Right renal pelvis (tissue), 4 donors: ENCODE measurements at regions not wholly inside any gene's neighbourhood (a gene's known extent, or its start where the extent isn't known, plus 50 kb on each side); places are given as distances from the start of the nearest gene placed in this dataset.
A peak's percentile ranks its signal among the peaks of the same experiment; 100 is the strongest.

Source experiments
- DNase-seq, 4 donors: peaks; one replicate each; pipeline ENCODE4 v3.0.0-alpha.2; 2013; ENCODE audit warnings: low read depth in 4 of 4, low spot score in 3 of 4, missing footprints in 1 of 4

DNA sequence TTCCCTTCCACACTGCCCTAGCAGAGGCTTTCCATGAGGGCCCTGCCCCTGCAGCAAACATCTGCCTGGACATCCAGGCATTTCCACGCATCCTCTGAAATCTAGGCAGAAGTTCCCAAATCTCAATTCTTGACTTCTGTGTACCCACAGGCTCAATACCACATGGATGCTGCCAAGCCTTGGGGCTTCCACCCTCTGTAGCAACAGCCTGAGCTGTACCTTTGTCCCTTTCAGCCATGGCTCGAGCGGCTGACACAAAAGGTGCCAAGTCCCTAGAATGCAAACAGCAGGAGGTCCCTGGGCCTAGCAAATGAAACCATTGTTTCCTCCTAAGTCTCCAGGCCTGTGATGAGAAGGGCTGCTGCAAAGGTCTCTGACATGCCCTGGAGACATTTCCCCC lies 744.5 kb upstream of the LINC00305 start:
- no peak for DNase-seq

DNA sequence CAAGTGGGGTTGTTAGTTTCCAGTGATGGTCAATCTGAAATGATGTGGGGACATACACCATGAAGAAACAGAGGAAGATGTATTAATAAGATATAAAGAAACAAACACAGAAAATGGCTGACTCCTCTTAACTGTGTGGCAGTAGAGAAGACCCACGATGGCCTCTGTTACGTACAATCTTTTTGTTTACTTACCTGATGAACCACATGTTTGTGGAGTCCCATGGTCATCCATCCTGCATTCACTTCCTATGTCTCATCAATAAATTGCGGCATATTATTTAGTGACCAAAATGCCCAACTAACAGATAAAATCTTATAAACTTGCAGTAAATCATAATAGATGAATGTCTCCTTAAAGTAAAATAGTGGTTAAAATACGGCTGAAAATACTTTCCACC lies 740.1 kb upstream of the LINC00305 start:
- DNase-seq = no peak

DNA sequence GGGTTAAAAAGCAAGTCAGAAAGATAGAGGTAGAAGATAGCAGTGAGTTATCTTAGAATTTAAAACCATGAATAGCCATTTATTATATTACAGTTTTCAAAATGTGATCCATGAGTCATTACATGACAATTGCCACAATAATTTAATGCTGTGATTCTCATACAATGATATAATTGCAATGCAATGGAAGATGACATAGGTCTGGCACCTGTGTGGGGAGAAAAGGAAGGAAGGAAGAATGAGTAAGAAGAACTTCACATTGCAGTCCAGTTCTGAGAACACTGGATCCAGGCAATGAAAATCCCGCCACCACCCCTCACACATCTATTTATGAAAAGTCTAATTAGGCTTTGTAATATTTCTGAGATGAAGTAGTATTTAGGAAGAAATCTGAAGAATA lies 738.1 kb upstream of the LINC00305 start:
- DNase-seq = no peak

DNA sequence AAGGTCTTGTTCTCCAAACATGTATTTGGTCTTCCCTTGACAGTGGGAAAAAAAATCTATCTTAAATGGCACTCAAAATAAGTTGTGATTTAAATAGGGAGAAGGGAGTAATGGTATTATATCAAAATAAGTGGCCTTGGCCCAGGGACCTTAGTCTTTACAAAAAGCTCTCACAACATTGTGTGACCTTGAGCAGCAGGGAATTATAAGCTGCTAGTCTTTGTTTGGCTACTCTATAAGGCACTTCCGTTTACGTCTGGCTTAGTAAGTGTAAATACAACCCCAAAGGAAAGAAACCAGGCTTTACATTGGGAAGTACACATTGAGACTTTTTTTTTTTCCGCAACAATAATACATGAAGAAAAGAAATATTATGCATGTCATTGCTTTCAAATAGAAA lies 734.0 kb upstream of the LINC00305 start:
- DNase-seq = peak in 3 of 4 donors; percentile 3 to 37 (median 4)

DNA sequence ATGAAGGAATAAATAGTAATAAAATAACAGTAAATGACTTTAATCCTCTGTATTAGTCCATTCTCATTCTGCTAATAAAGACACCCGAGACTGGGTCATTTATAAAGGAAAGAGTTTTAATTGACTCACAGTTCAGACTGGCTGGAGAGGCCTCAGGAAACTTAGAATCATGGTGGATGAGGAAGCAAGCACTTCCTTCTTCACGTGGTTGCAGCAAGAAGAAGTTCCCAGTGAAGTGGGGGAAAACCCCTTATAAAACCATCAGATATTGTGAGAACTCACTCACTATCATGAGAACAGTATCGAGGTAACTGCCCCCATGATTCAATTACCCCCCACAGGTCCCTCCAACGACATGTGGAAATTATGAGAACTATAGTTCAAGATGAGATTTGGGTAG lies 727.9 kb upstream of the LINC00305 start:
- DNase-seq = no peak

DNA sequence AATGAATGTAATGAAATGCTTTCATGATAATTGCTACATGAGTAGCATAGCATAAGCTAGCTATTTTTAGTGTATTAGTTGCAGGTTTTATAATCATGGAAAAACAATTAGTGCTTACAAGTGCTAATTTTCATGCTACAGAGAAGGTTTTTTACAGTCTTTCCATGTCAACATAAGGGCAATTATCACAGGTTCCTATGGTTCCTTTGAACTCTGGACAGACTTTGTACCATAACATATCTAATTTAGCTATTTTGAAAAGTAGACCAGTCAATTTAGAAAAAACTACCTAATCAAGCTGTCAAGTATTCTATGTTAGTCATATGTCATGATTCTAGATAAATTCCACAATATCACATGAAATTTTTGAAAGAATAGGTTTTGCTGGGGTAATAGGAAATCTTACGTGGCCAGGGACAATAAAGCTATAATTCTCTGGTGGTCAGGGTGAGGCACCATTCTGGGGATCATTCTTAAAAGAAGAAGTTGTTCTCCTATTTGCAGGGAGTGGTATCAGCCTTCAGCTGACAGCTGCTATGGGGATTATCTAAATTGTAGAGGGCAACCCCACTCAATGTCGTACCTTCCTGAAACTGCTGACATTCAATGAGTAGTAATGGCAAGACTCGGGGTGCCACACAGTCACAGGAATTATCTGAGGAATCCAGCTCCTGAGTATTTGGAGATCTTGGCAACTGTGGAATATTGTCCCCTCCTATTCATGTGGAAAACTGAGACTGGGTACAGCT lies 724.0 kb upstream of the LINC00305 start:
- no peak for DNase-seq

DNA sequence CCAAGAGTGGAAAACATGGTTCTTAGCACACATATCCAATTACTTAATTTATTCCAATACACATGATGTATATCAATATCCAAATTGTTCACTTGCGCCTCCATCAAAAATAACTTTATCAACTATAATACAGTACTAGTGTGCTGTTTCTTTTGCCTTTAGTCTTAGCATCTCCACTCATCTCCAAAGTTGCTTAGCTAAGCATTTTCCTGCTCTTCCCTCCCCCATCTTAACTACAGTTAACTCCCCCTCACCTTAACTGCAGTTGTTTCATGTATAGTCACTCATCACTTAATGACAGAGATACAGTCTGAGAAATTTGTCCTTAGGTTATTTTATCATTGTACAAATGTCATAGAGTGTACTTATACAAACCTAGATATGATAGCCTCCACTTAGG lies 705.2 kb upstream of the LINC00305 start:
- DNase-seq = no peak

DNA sequence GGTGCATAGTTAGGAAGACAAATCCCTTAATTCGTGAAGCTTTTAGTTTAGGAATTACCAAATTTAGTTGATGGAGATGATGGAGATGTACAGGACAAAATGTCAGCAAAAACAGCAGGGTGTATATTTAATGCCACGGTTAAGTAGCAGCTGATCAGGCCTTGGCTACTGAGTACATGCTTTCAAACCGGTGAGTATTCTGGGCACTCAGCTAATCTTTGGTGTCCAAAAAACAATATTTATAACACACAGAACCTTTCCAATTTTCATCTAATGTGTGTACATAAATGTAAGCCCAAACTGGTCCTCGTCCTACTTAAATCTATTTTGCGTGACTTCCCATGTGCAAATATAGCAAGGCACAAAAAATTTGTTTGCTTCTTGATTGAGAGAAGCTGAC lies 703.4 kb upstream of the LINC00305 start:
- no peak for DNase-seq

DNA sequence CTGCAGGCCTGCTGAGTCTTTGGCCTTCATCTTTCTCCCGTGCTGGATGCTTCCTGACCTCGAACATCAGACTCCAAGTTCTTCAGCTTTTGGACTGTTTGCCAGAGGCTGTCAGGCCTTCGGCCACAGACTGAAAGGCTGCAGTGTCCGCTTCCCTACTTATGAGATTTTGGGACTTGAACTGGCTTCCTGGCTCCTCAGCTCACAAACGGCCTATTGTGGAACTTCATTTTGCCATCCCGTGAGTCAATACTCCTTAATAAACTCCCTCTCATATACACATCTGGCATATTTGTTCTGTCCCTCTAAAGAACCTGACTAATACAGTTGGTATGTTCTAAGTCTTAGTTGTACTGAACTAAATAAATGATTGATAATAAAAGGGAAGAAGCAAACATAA lies 702.8 kb upstream of the LINC00305 start:
- DNase-seq = no peak

DNA sequence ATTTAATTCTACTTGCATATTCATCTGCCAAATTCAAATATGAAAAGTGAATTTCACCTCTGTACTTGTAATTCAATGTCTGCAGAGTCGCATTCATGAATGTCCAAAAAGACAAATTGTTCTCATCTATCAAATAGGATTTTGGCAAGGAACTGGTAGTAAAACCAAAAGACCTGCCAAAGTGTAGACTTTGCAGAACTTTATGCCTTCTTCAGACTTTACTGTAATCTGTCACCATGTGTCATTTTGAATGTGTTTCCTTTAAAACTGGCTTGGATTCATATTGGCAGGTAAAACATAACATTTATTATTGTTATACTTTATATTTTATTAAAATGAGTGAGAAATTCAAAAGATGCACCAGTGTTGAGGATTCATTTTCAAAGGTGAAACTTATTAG lies 701.9 kb upstream of the LINC00305 start:
- DNase-seq = no peak

DNA sequence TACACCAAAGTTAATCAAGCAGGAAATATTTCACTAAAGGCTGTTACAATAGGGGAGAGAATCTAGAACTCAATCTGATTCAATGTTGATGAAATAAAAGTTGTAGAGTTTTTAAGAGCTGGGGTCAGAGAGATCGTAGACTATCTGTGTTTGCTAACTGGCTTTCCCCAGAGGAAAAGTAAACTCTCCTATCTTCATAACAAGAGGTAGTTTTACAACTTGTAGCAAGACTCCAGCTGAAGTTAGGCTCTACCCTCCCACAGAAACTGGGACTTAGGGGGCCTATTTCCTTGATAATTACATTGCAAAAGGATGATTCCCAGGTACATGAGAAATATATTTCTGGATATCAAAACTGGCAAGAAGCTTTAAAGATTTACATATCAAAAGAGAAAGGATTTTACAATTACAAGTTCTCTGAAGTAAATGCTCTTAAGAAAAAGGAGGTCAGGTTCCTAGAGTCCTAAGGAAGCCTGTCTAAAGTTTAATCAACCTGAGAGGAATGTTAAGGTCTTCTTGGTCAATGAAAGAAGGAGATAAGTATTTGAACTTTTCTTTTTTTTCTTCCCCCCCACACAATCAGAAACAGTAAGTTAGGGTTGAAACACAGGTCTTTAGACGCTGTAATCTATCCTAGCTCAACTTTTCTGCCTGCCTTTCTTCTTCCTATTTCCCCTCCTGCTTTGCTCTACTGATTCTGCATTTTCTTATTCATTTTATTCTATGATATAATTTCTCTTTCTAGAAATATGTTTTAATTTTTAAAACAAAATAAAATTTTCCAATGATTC lies 692.2 kb upstream of the LINC00305 start:
- no peak for DNase-seq

DNA sequence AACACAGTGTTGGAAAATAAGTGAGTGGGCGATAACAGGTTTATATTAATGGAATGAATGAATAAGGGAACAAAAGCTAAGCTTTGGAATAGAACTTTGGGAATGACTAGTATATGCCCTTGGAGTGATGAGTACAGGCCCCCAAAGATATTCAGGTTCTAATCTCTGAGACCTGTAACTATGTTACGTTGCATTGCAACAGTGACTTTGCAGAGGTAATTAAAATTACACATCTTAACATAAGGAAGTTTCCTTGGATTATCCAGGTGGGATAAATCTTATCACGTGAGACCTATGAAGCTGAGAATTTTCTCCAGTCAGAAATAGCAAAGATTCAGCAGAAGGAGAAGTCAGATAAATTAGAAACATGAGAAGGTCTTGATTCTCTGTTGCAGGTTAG lies 661.5 kb upstream of the LINC00305 start:
- no peak for DNase-seq

DNA sequence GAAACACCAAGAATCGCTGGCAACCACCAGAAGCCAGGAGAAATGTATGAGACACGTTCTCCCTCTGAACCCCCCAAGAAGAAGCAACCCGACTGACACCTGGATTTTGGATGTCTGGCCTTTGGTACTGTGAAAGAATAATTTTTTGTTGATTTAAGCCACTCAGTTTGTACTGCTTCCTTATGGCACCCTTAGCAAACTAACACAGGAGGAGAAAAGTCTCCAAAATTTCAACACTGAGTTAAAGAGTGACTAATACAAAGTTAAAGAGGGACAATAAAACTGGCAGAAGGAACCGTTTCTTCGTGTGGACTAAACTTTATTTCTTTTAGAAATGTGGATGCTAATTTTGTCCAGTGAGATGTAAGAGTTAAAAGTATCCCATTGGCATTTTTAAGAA lies 660.9 kb upstream of the LINC00305 start:
- no peak for DNase-seq

DNA sequence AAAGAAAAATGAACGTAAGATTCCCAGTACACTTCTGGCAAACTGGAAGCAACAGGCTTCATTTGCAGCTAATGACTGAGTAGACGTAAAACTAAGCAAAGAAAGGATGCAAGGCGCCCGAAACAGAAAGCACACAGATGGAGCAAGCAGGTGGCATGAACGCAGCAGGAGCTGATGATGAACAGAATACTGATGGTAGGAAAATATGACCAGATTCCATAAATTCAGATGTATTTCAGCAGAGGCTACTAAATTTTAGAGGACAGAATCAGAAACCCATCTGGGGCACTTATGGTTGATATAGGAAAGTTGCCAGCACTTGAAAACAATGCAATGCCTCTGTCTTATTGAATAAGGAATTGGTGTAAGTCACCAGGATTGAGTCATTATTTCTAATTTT lies 658.7 kb upstream of the LINC00305 start:
- no peak for DNase-seq

DNA sequence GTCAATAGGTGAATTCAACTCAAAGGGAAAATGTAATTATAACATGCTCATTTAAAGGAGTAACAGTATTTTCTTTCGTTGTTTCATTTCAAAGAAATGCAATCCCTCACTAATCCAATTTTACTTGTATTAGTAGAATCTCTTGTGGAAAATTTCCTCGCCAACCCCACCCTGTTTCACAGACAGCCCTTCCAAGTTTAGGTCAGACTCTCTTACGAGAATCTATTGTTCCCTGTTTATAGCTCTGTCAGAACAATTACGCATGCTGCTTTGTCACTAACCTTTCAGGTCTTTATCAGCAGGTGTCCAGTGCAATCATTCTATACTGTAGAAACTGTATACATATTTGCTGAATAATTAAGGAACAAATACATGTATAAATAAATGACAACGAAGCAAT lies 657.8 kb upstream of the LINC00305 start:
- DNase-seq = no peak

DNA sequence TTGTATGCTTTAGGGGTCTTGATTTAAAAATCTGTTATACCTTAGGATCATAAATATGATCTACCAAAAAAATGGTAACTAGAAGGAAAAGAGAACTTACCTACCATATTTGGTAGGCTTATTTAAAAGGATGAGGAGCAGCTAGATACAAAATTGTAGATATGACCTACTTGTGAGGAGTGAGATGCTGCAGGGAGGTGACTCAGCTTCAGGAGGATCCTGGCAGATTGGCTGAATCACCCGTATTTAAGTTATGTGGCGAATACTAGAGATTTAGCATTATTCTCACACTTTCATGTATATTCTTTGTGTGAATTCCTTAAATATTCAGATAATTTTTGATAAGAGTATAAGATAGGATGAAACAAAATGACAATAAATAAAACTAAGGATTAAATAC lies 657.3 kb upstream of the LINC00305 start:
- DNase-seq = no peak

DNA sequence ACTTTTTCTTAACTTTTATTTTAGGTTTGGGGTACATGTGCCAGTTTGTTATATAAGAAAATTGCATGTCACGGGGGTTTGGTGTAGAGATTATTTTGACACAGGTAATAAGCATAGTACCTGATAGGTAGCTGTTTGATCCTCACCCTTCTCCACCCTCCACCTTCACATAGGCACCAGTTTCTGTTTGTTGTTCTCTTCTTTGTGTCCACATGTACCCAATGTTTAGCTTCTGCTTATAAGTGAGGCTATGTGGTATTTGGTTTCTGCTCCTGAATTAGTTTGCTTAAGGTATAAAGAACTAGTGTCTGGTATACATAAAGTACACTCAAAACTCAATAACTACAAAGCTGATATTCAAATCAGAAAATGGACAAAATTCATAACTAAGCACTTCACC lies 654.6 kb upstream of the LINC00305 start:
- no peak for DNase-seq

DNA sequence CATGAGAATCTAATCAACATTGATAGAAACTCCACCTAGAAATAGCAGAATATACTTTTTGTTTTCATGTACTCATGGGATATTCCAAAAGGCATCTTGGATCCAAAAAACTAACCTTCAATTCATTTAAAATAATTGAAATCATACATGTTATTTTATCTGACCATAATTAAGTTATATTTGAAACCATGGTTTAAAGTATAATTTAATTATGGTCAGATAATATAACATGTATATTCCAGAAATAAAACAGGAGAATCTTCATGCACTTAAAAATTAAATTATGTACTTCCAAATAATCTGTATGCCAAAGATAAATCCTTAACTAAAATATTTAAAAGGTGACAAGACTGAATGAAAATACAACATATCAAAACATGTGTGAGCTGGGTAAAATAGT lies 651.3 kb upstream of the LINC00305 start:
- no peak for DNase-seq

DNA sequence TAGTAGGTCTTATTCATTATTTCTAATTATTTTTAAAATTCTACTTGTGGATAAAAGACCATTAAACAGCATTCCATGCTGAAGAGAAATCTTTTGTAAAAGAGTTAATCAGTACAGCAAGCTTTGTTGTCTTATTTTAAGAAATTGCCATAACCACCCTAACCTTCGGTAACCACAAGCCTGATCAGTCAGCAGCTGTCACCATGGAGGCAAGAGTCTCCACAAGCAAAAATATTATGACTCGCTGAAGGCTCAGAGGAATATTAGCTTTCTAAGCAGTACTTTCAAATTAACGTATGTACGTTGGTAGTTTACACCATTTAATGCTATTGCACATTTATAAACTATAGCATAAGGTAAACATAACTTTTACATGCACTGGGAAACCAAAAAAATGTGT lies 650.5 kb upstream of the LINC00305 start:
- no peak for DNase-seq

DNA sequence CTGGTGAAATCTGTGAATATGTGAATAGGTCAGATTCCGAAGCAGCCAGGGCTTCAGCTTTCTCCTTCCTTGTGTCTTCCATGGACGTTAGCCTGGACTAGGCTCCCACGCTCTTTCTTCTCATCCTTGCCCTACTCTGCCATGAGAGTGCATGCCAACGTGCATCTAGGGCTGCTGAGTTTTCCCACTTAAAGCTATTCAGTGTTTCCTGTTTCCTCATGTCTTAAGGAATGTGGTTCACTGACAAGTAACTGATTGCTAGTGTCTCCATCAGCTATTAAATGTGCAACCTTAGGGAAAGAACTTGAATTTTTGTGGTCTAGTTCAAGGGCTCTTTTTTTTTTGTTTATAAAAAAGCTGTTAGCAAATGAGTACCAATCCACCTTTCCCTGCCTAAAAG lies 642.3 kb upstream of the LINC00305 start:
- no peak for DNase-seq

DNA sequence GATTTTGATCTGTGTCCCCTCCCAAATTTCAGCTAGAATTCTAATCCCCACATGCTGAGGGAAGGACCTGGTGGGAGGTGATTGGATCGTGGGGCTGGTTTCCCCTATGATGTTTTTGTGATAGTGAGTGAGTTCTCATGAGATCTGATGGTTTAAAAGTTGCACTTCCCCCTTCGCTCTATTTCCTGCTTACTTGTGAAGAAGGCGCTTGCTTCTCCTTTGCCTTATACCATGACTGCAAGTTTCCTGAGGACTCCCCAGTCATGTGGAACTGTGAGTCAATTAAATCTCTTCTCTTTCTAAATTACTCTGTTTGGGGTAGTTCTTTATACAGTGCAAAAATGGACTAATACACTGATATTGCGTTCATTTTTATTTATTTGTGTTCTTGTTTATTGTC lies 636.8 kb upstream of the LINC00305 start:
- DNase-seq = no peak

DNA sequence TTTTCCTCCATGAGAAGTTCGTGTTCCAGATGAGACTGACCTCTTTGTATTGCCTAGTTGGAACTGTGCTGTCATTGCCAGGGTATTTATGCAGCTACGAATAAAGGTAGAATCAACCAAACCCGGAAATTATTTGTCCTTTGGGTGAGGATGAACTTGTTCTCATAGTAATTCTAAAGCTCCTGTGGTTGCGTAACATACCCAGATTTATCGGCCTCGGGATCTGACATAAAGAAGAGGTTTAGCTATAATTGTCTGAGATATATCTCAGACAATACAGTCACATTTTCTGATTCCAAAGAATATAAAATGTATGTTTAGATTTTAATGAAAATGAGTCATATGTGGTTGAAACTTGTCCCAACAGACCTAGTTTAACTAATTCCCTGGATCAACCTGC lies 628.7 kb upstream of the LINC00305 start:
- no peak for DNase-seq
